Peyer's patch (tissue), 4 donors: ENCODE measurements at regions not wholly inside any gene's neighbourhood (a gene's known extent, or its start where the extent isn't known, plus 50 kb on each side); places are given as distances from the start of the nearest gene placed in this dataset.

Experiments used
- POLR2A ChIP-seq, 2 donors: fragments of 450-650 bp; IDR thresholded peaks; one replicate each; pipeline ENCODE4 v1.5.1; 2017; ENCODE audit warnings: antibody characterized with exemption in 2 of 2, mild to moderate bottlenecking in 2 of 2, moderate library complexity in 2 of 2
- TF ChIP-seq, protein P1 (sequence below), 6 experiments: fragments of 450-650 bp in 4 of 6; fragments of 200-600 bp in 2 of 6; sonication (generic) in 1 of 6; IDR thresholded peaks; one replicate each; pipeline ENCODE4 v1.5.1; 2017 to 2019; ENCODE audit warnings: antibody characterized with exemption in 6 of 6, mild to moderate bottlenecking in 3 of 6, moderate library complexity in 1 of 6

DNA sequence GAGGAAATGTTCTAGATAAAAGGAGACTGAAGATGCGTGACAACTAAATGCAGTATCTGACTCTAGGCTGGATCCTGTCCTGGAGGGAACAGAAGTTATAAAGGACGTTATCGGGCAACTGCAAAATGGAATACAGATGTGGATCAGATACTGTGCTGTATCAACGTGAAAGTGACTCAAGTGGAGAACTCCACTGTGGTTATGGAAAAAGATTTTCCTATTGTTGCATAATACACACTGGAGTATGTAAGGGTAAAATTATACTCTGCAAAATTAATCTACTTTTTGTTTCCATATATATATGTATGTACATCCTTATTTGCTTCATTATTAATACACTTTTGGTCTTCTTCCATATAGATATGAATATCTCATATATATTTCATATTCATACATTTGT, 654.0 kb downstream of the QKI start:
- TF ChIP-seq, protein P1, sequence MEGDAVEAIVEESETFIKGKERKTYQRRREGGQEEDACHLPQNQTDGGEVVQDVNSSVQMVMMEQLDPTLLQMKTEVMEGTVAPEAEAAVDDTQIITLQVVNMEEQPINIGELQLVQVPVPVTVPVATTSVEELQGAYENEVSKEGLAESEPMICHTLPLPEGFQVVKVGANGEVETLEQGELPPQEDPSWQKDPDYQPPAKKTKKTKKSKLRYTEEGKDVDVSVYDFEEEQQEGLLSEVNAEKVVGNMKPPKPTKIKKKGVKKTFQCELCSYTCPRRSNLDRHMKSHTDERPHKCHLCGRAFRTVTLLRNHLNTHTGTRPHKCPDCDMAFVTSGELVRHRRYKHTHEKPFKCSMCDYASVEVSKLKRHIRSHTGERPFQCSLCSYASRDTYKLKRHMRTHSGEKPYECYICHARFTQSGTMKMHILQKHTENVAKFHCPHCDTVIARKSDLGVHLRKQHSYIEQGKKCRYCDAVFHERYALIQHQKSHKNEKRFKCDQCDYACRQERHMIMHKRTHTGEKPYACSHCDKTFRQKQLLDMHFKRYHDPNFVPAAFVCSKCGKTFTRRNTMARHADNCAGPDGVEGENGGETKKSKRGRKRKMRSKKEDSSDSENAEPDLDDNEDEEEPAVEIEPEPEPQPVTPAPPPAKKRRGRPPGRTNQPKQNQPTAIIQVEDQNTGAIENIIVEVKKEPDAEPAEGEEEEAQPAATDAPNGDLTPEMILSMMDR (IDR thresholded peaks at IDR 0.05): no peak
- no peak for TF ChIP-seq POLR2A (IDR thresholded peaks at IDR 0.05)
